ENCODE measurements at regions not wholly inside any gene's neighbourhood (a gene's known extent, or its start where the extent isn't known, plus 50 kb on each side); places are given as distances from the start of the nearest gene placed in this dataset.

GRCh38 chr5:25414742-25415141 is 770.0 kb upstream of the CDH10 start:
- TF ChIP-seq, protein P1, sequence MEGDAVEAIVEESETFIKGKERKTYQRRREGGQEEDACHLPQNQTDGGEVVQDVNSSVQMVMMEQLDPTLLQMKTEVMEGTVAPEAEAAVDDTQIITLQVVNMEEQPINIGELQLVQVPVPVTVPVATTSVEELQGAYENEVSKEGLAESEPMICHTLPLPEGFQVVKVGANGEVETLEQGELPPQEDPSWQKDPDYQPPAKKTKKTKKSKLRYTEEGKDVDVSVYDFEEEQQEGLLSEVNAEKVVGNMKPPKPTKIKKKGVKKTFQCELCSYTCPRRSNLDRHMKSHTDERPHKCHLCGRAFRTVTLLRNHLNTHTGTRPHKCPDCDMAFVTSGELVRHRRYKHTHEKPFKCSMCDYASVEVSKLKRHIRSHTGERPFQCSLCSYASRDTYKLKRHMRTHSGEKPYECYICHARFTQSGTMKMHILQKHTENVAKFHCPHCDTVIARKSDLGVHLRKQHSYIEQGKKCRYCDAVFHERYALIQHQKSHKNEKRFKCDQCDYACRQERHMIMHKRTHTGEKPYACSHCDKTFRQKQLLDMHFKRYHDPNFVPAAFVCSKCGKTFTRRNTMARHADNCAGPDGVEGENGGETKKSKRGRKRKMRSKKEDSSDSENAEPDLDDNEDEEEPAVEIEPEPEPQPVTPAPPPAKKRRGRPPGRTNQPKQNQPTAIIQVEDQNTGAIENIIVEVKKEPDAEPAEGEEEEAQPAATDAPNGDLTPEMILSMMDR (IDR thresholded peaks at IDR 0.05; ENCODE audit: insufficient read depth, low read length, poor library complexity, severe bottlenecking): no peak
- no peak for TF ChIP-seq EZH2phosphoT487 (conservative IDR thresholded peaks at IDR 0.05; ENCODE audit: low read length)

All from SU-DHL-6 (cell line).